Loucy (cell line): ENCODE measurements at regions not wholly inside any gene's neighbourhood (a gene's known extent, or its start where the extent isn't known, plus 50 kb on each side); places are given as distances from the start of the nearest gene placed in this dataset.

Source experiments
- CTCF ChIP-seq: fragments of 200-600 bp; sonication (generic); conservative IDR thresholded peaks from 2 replicates; pipeline ENCODE4 v1.5.1; 2014; ENCODE audit warnings: mild to moderate bottlenecking, antibody characterized with exemption, low read length
- EZH2phosphoT487 ChIP-seq: fragments of 200-600 bp; IDR thresholded peaks from 2 replicates; pipeline ENCODE4 v1.6.1; 2018; ENCODE audit warnings: antibody characterized with exemption, mild to moderate bottlenecking, moderate library complexity, borderline replicate concordance

- TF ChIP-seq CTCF (no peak), EZH2phosphoT487 (no peak)
Measured at GRCh38 chr10:128814024-128814423, 653.0 kb upstream of the MGMT start.
